SIG-M5 (cell line): ENCODE measurements at regions not wholly inside any gene's neighbourhood (a gene's known extent, or its start where the extent isn't known, plus 50 kb on each side); places are given as distances from the start of the nearest gene placed in this dataset.
"Not testable (repeated sequence)": the region's sequence is repeated elsewhere in the genome, so short reads cannot be mapped to it uniquely, and the experiment has no call there.

Experiments used
- DNase-seq: peaks from one replicate; lab custom pipeline; 2025; lab: John Stamatoyannopoulos, UW

DNA sequence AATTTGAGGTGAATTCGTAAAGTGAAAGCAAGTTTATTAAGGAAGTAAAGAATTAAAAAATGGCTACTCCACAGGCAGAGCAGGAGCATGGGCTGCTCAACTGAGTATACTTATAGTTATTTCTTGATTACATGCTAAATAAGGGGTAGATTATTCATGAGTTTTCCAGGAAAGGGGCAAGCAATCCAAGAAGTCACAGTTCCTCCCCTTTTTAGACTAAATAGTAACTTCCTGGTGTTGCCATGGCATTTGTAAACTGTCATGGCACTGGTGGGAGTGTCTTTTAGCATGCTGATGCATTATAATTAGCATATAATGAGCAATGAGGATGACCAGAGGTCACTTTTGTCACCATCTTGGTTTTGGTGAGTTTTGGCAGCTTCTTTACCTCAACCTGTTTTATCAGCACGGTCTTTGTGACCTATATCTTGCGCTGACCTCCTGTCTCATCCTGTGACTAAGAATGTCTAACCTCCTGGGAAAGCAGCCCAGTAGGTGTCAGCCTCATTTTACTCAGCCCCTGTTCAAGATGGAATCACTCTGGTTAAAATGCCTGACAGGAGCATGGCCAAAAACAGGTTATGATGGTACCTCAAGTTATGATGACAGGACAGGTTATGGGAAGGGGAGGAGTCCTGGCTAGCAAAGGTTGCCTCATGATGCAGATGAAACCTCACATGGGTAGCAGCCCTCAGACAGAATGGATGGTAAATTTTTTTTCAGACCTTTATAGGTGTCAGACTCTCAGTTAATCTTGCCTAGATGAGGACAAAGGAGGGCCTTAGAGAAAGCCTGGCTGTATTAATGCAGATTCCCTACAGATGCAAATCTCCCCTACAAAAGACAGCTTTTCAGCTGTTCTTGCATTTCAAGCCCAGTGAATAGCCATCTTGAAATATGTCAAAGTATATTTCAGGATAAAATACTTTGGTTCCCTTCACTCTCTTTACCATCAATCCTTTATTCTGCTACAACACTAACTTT, 49.7 kb downstream of the SIPA1L2 start:
- DNase-seq = no peak

DNA sequence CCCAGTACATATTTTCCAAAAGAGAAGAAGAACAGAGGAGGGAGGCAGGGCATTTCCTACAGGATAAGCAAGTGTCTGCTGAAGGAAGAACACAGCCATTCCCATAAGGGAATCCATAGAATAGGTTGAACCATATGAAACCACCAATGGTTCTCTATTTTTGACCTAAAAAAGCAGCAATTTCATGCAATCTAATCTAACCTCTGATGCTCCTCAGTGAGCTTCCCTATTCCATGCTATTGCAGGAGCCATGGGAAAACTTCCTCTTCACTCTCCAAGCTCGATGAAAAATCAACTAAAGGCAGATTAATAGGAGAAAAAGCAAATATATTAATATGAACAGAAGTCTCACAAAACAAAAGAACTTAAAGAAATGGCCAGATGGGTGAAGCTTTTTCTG, 50.5 kb downstream of the SIPA1L2 start:
- no peak for DNase-seq

DNA sequence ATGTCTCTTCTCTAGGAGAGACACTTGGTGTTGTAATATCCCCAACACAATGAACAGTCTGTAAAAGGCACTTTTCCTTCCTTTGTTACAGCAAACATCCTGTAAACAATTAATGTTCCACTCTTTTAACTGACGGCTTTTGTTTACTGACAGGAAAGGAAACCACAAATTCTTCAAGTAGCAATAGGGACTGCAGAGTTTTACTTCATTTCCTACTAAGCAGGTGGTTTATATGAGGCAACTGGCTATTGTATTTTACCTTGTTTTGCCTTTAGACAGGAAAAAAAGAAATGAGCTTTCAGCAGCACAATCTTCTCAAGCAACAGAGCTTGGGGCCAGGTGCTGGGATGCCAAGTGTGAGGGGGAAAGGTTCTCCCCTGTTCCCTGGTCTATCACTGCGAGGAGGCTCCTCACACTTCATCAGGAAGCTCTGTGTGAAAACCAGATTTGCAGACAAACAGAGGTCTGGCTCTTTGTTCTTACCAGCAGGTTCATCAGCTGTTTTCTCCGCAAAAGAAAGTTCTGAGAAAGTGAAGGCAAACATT, 51.2 kb downstream of the SIPA1L2 start:
- DNase-seq = no peak

DNA sequence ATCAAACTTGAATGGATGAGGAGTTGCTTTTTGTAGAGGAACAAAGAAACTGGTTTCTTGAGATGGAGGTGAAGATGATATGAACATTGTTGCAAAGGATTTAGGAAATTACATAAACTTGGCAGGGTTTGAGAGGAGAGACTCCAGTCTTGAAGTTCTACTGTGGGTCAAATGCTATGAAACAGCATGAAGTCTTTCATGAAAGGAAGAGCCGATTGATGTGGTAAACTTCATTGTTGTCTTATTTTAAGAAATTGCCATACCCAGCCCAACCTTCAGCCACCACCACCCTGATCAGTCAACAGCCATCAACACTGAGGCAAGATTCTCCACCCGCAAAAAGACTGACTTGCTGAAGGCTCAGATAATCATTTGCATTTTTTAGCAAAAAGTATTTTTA, 52.2 kb downstream of the SIPA1L2 start:
- no peak for DNase-seq

DNA sequence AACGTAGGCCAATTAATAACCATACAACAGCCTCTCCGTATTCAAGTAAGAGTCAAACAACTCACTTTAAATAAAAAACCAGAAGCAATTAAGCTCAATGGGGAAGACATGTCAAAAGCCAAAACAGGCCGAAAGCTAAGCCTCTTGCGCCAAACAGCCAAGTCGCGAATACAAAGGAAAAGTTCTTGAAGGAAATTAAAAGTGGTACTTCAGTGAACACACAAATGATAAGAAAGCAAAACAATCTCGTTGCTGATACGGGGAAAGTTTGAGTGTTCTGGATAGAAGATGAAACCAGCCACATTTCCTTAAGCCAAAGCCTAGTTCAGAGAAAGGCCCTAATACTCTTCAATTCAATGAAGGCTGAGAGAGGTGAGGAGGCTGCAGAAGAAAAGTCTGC, 53.4 kb downstream of the SIPA1L2 start:
- no peak for DNase-seq

DNA sequence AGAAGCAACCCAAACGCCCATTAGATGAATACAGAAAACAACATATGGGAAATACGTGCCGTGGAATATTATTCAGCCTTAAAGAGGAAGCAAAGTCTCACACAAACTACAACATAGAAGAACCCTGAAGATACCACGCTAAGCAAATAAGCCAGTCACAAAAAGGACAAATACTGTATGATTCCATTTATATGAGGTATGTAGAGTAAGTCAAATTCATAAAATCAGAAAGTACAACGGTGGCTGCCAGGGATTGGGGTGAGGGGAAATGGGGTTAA, 54.2 kb downstream of the SIPA1L2 start:
- DNase-seq = no peak

DNA sequence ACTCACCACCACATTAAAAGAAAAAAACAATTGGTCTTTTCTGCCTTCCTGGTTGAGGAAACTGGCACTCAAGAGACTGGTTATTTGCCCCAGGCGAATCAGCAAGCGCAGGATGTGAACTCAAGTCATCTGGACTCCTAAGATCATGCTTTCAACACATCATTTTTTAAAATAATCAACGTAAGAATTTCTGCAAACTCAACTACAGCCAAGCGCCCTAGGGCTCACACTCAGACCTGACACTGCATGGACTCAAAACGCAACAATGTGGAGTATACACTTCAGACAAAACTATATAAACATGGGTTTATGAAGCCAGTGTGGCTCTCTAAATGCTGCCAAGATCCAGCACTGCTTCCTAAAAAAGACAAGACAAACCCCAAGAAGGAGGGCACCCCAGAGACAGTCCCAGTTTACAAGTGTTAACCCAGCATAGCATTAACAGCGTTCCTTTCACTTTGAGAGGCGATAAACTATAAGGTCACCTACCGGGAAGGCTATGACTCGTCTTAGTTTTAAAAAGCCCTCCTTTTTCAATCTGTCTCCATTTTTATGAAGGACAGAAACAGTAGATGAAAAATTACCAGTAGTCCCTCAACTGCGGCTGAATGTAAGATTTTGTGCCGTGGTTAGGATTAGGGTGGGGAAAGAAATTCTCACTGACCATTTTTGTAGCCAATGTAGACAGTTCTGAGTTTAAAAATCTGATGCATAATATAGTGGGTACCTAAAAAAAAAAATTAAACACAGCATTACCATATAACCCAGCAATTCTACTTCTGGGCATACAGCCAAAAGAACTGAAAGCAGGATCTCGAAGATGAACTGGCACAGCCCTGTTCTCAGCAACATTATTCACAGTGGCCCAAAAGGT, 54.8 kb downstream of the SIPA1L2 start:
- no peak for DNase-seq

DNA sequence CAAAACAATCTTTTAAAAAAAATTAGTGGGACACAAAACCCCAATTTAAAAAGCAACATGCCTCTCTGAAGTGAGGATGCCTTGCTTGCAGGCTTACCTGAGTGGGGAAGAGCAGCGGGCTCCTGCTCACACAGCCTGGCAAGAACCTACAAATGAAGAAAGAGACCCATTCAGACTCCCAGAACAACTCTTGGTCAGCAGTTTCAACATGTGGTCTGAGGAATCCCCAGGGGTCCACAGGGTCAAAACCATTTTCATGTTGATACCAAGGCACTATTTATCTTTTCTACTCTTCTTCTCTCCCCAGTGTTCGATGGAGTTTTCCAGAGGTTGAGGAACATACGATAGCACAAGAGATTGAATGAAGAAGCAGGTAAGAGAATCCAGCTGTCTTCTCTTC, 55.9 kb downstream of the SIPA1L2 start:
- DNase-seq = no peak

DNA sequence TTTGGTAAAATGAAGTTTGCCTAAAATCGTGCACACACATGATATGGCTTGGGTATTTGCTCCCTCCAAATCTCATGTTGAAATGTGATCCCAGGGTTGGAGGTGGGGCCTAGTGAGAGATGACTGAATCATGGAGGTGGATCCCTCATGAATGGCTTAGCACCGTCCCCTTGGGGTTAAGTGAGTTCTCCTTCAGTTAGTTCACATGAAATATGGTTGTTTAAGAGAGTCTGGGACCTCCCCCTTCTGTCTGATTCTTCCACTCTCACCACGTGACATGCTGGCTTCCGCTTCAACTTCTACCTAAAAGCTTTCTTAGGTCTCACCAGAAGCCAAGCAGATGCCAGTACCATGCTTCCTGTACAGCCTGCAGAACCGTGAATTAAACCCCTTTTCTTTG, 58.4 kb downstream of the SIPA1L2 start:
- DNase-seq = no peak

DNA sequence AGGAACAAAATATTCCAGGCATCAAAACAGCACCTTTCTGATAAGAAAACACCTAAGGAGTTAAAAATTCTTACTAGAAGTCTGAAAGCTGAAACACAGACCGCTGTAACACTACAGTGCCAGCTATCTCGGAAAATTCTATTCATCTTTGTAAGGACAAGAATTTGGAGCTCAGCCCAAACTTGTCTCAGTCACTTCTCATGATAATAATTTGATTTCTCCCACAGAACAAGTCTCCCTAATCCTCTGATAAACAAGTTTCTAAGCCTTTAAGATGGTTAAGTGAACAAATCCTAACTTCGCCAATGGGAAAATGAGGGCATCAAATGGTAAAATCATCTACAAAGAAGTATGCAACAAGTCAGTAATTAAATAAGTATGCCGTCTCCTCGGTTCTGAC, 59.9 kb downstream of the SIPA1L2 start:
- DNase-seq = no peak

DNA sequence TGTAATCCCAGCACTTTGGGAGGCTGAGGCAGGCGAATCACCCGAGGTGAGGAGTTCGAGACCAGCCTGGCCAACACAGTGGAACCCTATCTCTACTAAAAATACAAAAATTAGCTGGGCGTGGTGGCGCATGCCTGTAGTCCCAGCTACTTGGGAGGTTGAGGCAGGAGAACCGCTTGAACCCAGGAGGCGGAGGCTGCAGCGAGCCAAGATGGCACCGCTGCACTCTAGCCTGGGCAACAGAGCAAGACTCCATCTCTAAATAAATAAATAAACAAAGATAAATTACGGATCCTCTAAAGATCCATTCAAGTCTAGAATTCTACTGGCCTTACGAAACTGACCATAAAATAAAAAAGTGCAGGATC, 60.4 kb downstream of the SIPA1L2 start:
- DNase-seq = not testable (repeated sequence)

DNA sequence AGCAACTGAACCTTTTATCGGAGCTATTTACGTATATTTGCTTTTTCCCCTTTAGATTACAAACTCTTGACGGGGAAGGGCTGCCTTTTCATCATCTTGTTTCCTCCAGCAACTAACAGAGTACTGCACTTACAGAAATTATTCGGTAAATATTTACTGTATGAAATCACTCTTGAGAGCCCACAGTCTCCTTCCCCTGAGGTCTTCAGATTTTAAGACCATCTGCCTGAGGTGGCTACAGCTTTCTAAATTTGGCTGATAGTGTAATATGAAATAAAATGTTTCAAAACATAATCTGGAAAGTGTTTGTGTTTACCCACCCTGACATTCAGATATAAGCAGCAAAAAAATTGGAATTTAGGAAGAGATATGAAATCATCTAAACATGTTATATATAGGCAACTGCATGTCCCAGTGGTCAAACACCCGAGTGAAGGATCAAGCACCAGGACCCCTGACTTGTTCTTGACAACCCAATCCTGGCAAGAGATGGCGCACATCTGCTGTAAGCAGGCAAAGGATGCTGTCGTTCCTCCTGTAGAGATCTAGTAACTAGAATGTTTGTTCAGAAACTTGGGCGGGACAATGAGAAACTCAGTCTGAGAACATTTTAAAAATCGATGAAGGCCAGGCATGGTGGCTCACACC, 60.9 kb downstream of the SIPA1L2 start:
- no peak for DNase-seq

DNA sequence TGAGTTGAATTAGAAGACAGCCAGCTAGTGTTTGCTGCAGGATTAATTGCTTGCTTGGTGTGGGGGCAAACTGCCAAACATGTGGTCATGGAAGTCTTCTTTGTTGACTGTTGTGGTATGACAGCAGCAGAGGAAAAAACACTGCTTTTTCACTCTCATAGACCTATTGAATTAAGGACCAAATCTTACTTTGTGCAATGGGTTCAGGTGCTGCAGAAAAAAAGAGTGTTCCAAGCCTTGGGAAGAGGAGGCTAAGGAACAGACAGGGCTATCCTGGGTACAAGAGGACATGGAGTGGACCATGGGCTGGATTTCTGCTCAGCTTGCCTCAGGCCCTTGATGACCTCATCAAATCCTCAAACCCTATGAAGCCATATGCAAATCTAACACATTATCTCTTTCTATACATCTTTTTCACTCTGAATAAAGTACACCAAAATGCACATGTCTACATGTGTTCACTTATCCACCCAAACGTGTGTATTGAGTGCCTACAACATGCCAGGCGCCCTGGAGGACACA, 61.5 kb downstream of the SIPA1L2 start:
- no peak for DNase-seq

DNA sequence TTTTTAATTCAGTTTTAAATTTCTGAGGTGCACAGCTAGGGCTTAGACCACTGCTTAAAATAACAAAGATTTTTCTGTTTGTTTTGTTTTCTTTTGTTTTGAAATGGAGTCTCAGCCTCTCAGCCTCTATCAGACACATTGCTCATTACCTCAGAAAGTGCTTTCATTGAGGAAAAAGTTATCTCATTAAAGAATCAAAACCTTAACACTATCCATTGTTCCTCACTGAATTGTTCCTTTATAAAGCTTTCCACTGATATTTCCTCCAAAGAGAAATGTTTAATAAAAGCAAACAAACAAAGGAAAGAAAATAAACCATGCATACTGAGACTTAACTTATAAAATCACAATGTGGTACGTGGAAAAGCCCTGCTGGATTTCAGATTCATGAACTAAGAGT, 63.8 kb downstream of the SIPA1L2 start:
- no peak for DNase-seq

DNA sequence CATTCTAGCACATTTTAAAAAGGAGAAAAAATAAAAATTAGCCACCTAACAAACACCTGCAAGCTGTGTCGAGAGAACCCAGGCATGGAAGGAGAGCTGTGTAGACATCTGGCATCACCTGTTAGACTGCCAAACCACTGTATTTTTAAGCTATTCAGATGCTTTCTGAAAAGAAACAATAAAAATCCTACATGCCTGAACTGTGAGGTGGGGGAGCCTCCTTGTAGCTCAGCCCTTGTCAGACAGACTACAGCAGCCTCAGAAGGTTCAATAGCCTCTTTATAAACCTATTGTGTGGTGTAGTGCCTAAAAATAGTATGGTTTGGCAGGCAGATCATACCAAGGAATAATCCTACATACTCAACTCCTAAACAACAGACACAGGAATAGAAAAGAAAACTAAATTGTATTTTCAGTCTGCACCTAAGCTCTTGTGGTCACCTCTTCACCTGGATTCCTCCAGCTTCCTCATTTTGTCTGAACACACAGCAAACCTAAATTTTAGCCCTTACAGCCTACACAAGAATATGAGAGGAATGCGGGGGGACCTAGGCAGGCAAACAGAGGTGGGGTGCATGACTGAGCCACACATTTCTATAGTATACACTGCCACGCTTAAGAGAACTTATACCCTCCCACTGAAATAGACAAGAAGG, 67.0 kb downstream of the SIPA1L2 start:
- no peak for DNase-seq

DNA sequence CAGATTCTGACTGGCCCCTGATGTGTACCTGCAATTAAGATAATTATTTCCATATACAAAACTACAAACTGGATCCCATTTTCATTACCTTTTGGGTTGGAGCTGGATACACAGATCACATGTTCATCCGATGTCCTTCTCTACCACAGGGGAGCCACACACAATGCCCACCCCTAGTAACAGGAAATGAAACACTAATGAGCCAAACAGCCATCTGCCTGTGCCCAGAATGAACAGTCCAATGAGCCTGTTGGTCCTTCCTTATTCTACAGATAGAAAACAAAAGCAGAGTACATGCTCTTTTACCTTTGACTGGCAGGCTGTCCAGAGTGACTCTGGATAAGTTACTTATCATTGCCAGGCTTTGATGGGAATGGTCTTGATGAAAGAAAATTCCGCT, 68.6 kb downstream of the SIPA1L2 start:
- no peak for DNase-seq

DNA sequence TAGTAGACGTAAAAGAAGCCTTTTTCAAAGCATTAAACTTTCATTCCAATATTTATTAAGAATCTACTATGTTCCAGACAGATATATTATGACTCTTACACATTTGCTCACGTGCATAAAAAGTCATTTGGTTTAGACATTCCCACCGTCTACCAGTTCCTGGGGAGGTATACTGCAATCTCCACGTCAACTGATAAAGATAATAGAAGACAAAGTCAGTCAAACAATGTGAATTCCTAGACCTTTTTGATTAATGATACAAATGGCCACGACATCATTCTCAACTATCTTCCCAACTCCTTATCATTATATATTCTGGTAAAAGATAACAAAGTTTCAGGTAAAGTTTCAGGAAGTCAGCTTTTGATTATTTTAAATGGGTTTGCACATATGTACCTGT, 69.0 kb downstream of the SIPA1L2 start:
- DNase-seq = no peak

DNA sequence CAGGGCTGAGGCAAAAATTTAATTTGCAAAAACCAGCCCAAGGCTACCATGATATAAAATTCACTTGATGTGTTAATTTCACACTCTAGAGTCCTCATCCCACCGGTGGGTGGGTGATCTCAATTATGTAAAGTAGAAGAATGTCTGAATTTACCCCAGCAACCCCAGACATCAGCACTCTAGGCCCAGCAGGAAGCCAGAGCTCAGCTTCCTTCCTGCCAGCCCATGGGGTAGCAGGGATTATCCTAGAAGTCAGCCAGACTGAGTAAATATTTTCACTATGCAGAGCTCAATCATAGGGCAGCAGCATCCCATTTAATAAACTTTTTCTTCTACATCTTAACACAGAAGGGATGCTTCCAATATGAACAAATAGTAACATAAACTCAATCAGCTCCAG, 71.0 kb downstream of the SIPA1L2 start:
- DNase-seq = no peak

DNA sequence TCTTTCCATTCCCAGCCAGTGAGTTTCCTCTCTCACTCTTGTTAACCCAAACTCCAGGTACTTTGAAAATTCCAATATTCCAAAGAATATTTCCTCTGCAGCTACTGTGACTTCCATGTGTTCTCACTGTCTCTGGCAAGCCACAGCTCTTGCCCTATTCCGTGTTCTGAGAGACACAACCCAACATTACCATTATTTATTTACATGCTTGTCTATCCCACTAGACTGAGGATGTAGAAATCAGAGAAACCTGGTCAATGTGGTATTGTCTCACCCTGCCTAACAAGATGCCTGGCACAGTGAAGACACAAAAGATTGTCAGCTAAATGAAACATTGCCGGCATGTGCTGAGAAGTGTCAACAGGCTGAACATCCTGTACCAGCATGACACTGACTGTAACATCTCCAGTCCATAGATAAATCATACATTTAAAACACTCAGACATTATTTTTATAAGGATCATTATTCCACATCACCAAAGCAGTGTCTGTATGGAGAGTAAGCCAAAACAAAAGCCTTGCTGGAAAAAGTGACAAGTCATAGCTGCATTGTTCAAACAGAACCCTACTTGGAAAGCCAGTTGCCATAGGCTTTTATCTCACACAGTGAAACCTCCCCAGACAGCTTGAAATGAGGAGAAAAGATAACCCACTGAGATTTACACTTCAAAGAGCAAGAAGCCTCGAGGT, 72.3 kb downstream of the SIPA1L2 start:
- DNase-seq = no peak

DNA sequence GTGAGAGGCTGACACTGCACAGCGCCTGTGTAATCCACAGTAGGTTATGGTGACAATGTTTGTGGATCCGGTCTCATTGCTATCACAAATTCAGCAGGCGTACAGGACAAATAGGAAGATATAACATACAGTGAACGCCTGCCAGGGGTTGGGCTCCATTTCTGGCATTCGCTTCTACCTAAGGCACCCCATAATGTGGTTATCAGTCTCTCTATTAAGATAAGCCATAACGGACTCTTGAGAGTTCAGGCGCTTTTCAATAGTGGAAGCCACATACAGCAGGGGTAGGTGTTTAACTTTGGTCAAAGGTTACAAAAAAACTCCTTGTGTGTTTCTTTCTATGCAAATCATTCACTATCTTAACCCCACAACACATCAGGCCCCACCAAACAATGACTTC, 72.8 kb downstream of the SIPA1L2 start:
- no peak for DNase-seq

DNA sequence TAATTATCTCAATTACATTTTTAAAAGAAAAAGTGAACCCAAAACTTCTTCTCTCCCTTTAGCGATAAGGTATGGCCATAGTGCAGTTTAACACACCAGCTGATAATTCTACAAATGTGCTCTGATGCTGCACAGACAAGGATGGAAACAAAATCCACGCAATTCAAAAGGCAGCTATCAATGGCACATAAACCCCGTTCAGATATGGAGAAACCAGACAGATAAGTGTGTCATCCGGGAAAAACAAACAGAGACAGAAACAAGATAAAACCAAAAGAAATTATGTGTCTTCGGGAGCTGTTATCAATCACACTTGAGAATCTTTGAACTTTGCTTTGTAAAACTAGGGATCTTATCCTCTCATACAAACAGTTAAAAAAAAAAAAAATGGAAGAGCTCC, 73.6 kb downstream of the SIPA1L2 start:
- DNase-seq = no peak
